HL-60 (cell line): ENCODE measurements at regions not wholly inside any gene's neighbourhood (a gene's known extent, or its start where the extent isn't known, plus 50 kb on each side); places are given as distances from the start of the nearest gene placed in this dataset.

ENCODE experiments used
- DNase-seq, 2 experiments: peaks; one replicate each; pipeline ENCODE4 v3.0.0-alpha.2; 2010 to 2020; ENCODE audit warnings: low read depth in 1 of 2, low spot score in 1 of 2
- H3K27ac ChIP-seq: fragments of 250-450 bp; sonication (Bioruptor Pico); replicated peaks from 2 replicates; pipeline ENCODE4 v1.5.1; 2020; ENCODE audit warnings: mild to moderate bottlenecking, moderate library complexity
- H3K27me3 ChIP-seq: fragments of 250-450 bp; sonication (Bioruptor Pico); 2 replicates; pipeline ENCODE4 v1.5.1; 2021; ENCODE audit warnings: mild to moderate bottlenecking, moderate library complexity; ENCODE audit not compliant: insufficient read depth, poor library complexity, severe bottlenecking
- H3K4me3 ChIP-seq: replicated peaks from 2 replicates; pipeline ENCODE4 v1.5.1; 2011; ENCODE audit warnings: mild to moderate bottlenecking, control low read depth, low read length; ENCODE audit not compliant: insufficient read depth
- CTCF ChIP-seq: IDR thresholded peaks from one replicate; pipeline ENCODE4 v1.5.1; 2011; ENCODE audit warnings: low read length, control low read depth, inconsistent platforms; ENCODE audit not compliant: insufficient read depth
- GABPA ChIP-seq: IDR thresholded peaks from 2 replicates; pipeline ENCODE4 v1.6.1; 2012; ENCODE audit warnings: low read depth
- POLR2AphosphoS5 ChIP-seq: IDR thresholded peaks from 2 replicates; pipeline ENCODE4 v1.6.1; 2012; ENCODE audit warnings: low read depth
- REST ChIP-seq: IDR thresholded peaks from 2 replicates; pipeline ENCODE4 v1.6.1; 2012; ENCODE audit warnings: low read depth; ENCODE audit not compliant: insufficient replicate concordance
- SPI1 ChIP-seq: IDR thresholded peaks from 2 replicates; pipeline ENCODE4 v1.6.1; 2012; ENCODE audit warnings: low read depth, mild to moderate bottlenecking, borderline replicate concordance

- TF ChIP-seq GABPA: no peak
- no peak for TF ChIP-seq CTCF
- no peak for TF ChIP-seq REST
- no peak for TF ChIP-seq POLR2AphosphoS5
- TF ChIP-seq SPI1: no peak
- no peak for DNase-seq
- H3K27me3 ChIP-seq: no peaks in the 10 kb centered on the region
- H3K4me3 ChIP-seq: no peak overlapping the region
- H3K27ac ChIP-seq: no peak overlapping the region
These were observed 261.7 kb downstream of the AEBP2 start for GRCh38 chr12:19700969-19701368.

GRCh38 chr12:19704966-19705365, 265.7 kb downstream of the AEBP2 start:
- Histone ChIP-seq H3K27me3 (no peaks in the 10 kb centered on the region), H3K4me3 (no peak overlapping the region), H3K27ac (no peak overlapping the region)
- TF ChIP-seq POLR2AphosphoS5: no peak
- no peak for TF ChIP-seq SPI1
- no peak for TF ChIP-seq REST
- no peak for TF ChIP-seq CTCF
- no peak for TF ChIP-seq GABPA
- DNase-seq: no peak

GRCh38 chr12:19706936-19707335, 267.6 kb downstream of the AEBP2 start:
- H3K4me3 ChIP-seq: no peak overlapping the region
- no peak for DNase-seq
- no peak overlapping the region for H3K27ac ChIP-seq
- no peak for TF ChIP-seq POLR2AphosphoS5
- TF ChIP-seq SPI1: no peak
- TF ChIP-seq CTCF: no peak
- TF ChIP-seq GABPA: no peak
- no peaks in the 10 kb centered on the region for H3K27me3 ChIP-seq

GRCh38 chr12:19707948-19708409, 268.7 kb downstream of the AEBP2 start:
- DNase-seq: peak in 1 of 2 experiments; percentile 28
- Histone ChIP-seq H3K4me3 (no peak overlapping the region), H3K27me3 (no peaks in the 10 kb centered on the region), H3K27ac (no peak overlapping the region)
- TF ChIP-seq SPI1: no peak
- no peak for TF ChIP-seq CTCF
- no peak for TF ChIP-seq GABPA
- no peak for TF ChIP-seq POLR2AphosphoS5
- TF ChIP-seq REST: no peak
